HG02840 (cell line): ENCODE measurements at regions not wholly inside any gene's neighbourhood (a gene's known extent, or its start where the extent isn't known, plus 50 kb on each side); places are given as distances from the start of the nearest gene placed in this dataset.
"Not testable (repeated sequence)": the region's sequence is repeated elsewhere in the genome, so short reads cannot be mapped to it uniquely, and the experiment has no call there.

ENCODE experiments used
- ATAC-seq: cut with Tn5 transposase; IDR thresholded peaks from one replicate; pipeline ENCODE4 v1.9.1; 2021; ENCODE audit warnings: mild to moderate bottlenecking, moderate library complexity, moderate number of reproducible peaks; ENCODE audit not compliant: unreplicated experiment, low FRiP score

DNA sequence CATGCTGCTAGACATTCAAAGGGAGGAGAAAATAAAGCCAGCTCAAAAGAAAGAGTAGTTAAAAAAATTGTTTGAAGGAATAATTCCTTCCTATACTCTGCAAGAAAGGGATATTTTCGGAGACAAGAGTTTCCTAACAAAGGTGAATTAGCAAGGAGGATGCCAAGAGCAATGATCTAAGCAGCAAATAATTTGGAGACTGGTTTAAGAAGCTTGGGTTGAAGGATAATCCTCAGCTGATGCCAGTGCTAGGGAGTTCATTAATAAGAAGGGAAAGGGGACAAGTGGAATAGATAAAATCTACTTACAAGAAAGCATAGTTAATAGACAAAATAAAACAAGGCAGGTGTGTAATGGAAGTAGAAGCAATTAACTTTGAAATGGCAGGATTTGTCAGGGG is 372.3 kb downstream of the NDFIP2 start:
- ATAC-seq = no peak

DNA sequence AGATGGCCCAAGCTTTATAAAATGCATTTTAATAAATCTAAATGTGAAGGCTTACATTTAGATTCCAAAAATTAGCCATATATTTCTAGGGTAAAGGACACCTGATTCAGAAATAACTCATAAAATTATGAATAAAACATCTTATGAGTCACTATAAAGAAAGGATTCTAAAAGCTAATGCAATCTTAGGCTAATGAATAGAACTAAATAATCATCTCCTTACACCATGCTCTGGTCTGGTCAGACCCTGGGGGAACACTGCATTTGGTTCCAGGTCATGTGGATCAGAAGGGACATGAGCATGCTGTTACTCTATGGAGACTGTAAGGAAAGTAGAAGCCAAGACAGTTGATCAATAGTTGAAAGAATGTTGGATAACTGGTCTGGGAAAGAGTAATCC is 370.4 kb downstream of the NDFIP2 start:
- no peak for ATAC-seq

DNA sequence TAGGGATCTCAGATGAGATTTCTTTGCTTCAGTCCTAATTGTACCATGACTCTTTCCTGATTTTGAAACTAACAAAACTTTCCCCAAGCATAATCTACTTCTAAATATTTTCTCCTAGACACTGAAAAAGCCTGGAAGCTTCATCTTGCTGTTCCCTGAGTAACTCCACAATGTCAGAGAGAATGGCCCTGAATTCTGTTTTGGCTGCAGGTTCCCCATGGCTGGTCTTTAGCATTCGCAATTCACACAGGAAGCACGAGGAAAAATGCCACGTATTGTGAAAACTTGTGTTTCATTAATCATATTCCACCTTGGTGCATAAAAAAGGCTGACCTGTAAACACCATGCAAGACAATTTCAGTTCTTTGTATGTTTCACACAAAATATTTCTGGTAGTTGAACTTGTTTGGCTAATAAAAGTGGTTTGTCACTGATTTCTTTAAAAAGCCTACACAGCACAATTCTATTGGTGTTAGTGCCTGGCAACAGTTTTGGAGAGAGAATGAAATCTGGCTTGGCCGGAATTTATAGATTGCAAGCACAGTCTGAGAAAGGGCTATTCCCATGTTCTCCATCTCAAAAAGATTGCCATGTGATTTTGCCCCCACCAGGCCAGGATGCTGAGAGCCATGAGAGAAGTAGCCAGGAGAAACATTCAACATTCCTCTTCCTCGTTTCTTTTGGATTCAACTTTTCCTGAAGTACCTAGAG is 367.1 kb downstream of the NDFIP2 start:
- ATAC-seq = no peak

DNA sequence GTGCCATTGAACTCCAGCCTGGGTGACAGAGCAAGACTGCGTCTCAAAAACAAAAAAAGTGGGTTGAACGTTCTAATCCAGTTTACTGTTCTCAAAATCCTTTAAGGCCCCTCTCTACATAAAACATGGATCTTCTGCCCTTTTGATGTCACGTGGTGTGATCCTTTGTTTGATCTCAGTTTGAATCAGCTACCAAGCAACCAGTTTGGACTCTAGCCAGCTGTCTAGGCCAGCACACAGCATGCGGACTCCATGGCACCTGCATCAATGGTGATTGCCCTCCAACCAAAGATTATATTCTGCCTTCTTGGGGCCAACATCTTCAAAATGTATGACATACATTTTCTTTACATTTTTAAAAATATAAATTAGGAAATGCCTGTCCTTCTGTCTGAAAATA is 365.4 kb downstream of the NDFIP2 start:
- no peak for ATAC-seq

DNA sequence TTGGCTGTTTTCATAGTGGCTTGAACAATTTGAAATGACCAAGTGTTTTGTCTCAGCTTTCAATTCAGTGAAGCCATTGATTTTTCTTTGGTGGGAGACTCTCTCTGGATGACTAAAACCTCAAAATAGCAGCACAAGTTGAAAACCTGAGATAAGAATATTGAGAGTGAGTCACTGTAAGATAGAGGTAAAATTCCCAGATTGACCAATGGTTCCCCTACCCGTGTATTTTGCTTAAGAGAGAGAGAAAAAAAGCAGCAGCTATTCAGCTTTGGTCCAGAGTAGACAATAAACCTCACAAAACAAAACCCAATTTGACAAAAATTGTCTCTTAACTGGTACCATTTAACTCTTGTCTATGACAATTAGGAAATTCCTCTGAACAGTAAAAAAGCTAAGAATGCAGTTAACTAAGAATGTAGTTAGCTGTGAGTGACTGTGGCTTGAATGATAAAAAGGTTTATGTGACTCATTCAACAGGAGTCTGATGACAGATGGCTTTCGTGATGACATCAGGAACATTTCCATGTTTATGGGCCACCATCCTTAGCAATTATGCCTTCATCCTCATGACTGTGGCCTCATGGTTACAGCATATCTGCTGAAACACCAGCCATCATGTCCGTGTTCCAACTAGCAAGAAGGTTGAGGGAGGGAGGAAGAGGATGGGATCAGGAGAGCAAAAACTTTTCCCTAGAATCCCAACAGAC is 356.9 kb downstream of the NDFIP2 start:
- ATAC-seq = no peak

DNA sequence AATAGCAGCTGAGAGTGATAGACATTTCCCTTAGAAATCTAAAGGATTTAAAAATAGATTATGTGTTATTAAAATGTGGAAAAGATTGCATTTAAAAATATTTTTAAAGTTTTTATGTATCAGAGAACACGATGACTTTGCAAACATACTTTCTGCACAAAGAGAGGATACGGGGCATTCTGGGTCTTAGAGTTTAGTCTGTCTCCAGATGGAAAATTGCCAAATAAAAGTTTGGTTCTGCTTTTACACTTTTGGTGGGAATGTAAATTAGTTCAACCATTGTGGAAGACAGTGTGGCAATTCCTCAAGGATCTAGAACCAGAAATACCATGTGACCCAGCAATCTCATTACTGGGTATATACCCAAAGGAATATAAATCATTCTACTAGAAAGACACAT is 355.2 kb downstream of the NDFIP2 start:
- ATAC-seq = not testable (repeated sequence)

DNA sequence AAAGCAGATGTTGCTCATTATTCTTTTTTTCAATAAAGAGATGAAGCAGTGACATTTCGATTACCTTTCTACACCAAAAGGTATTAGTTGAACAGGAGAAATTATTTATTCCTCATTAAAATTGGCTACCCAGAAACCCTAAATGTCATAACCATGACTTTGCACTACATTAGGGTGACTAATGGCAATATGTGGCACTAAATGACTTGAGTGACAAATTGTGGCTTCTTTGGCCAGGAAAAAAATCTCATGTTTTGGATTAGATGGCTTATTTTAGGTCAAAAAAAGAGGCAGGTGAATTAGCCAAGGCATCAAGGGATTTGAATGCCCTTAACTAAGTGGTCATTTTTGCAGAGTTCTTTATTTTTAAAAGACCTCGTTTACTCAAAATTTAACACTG is 353.9 kb downstream of the NDFIP2 start:
- ATAC-seq = no peak

DNA sequence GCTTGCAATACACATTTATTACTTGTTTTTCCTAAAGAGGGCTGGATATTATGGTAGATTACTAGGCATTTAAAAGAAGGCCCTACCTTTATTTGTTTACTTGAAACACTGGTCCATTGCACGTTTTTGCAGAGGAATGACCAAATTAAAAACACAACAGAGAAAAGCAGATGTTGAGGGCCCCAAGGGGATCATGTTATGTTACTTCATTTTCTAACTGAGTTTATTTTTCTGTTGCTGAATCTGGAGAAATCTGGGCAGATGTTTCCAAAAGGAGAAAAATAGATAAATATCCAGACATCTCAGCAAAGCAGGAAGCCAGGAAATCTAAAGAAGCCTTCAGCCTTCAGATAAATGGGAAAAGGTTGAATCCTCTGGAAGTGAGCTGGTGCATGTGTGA is 353.0 kb downstream of the NDFIP2 start:
- ATAC-seq = no peak

DNA sequence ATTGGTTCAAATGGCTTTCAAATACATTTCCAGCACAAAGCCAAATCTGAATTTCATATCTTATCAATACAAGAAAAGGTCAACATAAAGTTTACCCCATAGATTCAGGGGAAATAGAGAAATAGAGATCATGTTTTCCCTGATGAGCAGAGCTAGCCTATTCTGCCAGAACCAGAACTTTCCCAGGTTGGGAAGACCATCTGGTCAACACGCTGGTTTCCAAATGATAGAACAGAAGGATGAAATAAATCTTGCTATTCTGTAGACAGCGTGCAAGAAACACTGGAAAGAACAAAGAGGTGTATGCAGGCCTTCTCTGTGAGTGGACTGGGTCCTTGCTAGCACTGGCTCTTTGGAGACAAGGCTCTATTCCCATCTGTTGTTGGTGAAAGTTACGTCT is 350.6 kb downstream of the NDFIP2 start:
- ATAC-seq = no peak

DNA sequence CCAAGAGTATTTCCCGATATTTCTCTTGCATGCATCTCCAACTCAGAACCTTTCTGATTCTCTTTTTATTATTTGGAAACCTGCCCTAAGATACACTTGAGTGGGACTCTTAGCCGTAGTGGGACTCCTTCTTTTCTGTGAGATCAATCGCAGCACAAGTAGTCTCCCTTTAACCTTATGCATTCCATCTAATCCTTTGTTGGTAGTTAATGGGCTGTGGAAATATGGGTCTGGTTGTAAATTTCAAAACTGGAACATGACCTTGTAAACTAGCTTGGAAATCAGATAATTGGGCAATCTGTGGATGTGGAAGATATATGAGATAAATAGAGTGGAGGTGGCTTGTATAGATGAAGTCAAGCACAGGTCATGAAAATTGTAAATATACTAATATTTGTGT is 350.0 kb downstream of the NDFIP2 start:
- no peak for ATAC-seq

DNA sequence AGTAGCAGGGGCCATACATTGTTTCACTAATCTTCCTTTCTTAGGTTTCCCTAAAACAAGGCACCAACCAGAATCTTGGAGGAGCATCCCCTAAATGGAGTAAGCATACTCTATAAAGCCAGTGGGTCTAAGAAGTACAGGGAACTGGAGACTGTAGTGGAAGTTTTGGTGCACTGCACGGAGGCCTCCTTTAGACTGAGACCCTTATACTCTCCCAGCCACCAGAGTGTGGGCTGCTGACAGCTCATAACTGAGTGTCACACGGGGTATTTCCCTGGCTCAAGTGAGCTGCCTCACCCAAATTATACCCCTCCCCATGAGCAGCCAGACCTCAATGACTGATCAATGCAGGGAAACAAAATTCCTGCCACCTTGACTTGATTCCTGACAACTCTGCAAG is 349.5 kb downstream of the NDFIP2 start:
- ATAC-seq = no peak

DNA sequence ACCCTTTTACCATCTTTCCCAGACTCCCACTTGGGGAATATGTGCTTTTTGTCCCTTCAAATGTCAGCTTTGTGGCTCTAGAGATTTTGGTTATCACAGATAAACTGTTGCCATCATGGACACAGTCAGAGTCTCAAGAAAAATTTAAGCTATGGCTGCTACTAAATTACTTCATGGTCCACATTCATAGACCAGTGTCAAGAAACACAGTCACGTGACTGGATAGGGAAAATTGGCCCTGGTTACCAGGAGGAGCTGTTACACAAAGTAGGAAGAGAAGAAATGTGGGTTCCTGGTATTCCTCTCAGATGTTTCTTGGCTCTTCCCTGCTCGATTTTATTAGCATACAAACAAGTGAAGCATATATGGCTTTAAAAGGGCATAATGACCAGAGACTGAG is 348.9 kb downstream of the NDFIP2 start:
- no peak for ATAC-seq

DNA sequence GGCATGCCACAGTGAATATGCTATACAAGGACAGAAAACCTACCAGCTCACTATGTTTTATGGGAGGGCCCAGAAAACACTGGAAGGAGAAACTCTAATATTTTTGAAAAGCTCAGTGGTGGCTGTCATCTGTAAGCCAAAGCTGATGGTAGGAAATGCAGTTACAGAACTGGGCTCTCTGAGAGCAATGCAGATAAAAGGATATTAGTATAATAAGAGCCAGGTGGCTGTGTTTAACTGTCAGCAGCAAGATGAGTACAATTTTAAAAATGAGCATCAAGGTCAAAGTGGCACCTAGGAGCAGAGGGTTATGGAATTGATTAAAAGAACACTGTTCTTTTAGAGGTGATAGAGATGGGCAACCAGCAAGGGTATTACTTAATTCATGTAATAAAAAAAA is 345.0 kb downstream of the NDFIP2 start:
- ATAC-seq = no peak

DNA sequence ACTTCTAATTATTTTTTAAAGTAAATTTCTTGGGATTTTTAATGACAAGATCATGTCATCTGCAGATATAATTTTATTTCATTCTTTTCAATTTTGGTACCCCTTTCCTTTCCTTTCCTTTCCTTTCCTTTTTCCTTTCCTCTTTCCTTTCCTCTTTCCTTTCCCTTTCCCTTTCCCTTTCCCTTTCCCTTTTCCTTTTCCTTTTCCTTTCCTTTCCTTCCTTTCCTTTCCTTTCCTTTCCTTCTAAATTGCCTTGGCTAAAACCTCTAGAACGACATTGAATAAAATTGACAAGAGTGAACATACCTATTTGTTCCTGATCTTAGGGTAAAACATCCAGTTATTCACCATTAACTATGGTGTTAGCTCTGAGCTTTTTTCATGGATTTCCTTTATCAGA is 334.1 kb downstream of the NDFIP2 start:
- ATAC-seq = no peak

DNA sequence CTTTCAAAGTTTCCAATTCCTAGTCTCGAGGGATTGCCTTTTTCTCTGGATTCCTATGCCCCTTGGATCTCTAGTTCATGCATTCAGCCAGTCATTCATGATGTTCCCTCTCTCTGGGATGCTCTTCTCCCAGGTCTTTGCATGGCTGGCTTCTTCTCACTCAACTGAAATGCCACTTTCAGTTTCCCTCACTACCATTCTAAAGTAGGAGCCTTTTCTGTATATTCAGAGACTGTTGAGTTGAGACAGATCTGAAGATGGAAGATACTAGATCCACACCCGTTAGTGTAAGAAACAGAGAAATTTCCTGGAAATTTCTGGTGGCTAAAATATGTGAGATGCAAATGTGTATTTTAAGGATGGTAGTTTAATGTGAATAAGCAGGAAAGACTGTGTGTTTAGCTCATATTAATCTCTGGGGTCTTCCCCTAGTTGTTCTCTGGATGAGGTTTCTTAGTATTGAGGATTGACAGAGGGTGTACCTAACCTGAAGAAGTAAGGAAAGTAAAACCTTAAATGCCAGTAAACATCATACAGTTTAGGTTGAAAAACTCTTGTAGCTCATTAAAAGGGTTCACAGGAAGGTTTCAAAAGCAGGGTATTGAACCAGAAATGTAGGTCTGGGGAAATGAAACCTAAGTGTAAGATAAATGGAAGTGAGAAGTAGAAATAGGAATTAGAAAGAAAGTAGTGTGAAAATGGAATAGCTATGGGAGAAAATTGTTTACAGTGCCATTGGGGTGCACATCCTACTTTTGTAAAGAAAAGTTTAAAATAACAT is 331.3 kb downstream of the NDFIP2 start:
- peak; percentile 48 for ATAC-seq

DNA sequence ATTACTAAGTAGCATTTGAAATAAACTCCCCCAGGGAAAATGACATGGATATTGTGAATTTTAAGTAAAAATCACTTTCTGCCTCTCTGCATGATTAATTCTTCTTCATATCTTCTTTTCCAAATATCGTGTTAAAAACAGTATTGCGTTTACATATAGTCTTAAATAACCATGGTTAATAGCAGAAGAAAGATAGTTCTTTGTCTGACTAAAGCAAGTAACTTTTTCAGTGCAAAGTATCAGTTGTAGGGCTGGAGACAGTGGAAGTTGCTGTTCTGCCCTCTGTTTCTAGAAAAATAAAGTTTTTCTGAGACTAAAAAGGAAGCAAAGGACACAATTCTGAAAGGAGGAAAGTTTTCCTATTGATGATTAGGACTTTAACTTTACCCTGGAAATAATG is 330.2 kb downstream of the NDFIP2 start:
- ATAC-seq = no peak

DNA sequence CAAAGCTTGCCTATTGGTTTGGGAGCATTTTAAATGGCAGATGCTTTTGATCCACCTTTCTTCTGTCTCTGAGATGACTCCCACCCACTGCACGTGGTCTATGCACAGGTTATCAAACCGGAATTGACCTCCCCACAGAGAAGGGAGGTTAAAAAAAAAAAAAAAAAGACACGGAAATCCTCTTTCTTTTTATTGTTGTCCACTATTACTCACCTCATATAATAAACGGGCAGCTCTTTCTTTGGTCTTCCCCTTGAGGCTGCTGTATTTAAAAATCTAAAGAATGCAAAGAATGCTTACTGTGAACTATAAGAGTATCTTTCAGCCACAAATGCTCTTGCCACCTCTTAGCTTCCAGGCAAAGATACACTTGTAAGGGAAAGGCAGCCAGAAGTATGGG is 329.7 kb downstream of the NDFIP2 start:
- no peak for ATAC-seq

DNA sequence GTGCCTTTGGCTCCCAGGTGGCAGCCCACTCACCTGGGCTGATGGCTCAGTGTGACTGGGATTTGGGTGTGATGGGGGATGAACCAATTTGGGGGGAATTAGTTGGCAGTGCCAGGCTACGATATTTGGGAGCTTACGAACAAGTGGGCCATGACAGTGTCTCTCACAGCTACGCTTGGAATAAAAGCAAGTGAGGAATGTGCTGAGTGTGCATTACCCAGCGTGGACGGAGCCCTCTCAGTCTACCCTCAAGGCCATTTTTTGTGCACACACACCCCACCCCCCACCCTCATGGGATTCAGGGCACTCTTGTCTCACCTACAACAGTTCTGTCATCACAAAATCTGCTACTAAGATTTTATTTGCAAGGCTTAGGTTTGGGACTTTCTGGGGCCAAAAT is 329.1 kb downstream of the NDFIP2 start:
- no peak for ATAC-seq

DNA sequence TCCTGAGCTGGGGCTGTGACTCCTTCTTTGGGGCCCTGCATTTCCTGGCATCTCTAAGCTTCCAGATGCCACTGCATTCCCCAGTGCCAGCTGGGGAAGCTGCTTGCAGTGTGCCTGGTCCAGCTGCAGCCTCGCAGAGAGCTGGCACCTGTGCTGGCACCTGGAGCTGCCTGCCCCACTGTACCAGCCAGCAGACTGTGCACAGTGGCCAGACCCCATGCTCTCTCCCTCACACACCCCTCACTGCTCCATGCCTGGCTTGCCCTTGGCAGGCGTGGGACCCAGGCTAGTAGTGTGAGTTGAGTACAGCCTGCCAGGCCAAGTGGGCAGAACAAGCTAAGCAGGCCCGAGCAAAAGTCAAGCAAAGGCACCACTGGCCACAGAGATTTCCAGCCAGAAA is 327.5 kb downstream of the NDFIP2 start:
- ATAC-seq = no peak

DNA sequence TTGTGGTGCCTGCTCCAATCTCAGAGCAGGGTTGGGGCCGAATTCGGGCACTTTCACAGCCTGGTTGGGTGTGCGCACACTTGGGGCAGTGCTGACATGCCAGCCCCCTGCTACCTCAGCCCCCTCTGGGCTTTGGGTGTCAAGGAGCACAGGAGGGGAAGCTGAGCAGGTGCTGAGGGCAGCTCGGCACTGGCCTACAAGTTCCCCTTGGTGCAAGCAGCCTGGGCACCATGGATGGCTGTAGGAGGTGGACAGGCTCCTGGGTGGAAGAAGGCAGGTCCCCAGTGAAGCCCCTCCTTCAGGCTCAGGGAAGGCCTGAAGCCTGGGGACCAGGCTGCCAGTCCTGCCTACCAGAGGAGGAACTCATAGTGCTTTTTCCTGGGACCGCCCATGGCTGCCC is 326.6 kb downstream of the NDFIP2 start:
- no peak for ATAC-seq

DNA sequence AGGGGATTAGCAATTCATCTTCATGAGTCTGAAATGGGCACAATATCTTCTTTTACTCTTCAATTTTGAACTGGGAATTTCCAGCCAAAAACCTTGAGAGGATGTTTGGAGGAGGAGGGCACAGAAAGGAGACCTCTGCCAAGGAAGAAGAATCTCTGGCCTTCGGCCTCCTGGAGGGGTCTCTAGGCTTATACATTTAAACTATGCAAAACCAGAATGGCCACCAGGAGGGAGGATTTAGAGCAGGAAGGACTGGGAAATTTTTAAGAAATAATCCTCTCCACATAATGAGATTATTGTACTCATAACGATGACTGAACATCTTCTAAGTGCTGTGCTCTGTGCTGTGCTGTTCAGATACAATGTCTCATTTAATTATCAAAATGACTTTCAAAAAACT is 325.9 kb downstream of the NDFIP2 start:
- ATAC-seq = no peak

DNA sequence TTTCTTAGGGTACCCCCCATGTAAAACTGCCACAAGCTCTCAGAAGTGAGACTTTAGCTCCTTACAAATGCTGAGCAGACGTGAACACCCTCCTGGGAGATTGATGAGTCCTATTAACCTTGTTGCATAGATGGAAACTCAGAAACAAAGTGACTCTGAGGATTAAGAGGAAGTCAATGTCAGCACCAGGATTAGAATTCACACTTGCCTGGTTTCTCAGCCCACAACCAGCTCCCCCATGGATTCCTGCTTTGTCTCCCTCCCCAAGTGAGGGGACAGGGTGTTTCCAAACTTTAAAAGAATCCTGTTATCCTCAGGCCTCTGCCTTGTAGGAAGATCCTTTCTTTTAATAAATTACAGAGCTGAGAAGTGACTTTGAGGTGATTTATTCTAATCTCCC is 324.4 kb downstream of the NDFIP2 start:
- no peak for ATAC-seq
